Activated naive CD8-positive, alpha-beta T cell treated with anti-CD3 and anti-CD28 coated beads, Interleukin-2, amount 10 ng/mL, durations not matched to agents 7 days and 5 days (primary cell): ENCODE measurements at regions not wholly inside any gene's neighbourhood (a gene's known extent, or its start where the extent isn't known, plus 50 kb on each side); places are given as distances from the start of the nearest gene placed in this dataset.

Experiments used
- ATAC-seq: fragments of 150-1000 bp; cut with Tn5 transposase; one replicate; pipeline ENCODE4 v1.10.0; 2021; ENCODE audit warnings: low read depth, moderate library complexity
- POLR2A ChIA-PET: fragments of 350-600 bp; sonication (Branson Sonifier 250); formaldehyde crosslinking; loops from one replicate; lab custom pipeline; 2021; ENCODE audit warnings: antibody characterized with exemption; lab: Charles Lee
- DNase-seq: peaks from one replicate; pipeline ENCODE4 v3.0.0; 2021
- H3K27ac Mint-ChIP-seq: one replicate; pipeline ENCODE4 v1.8.0; 2022; ENCODE audit warnings: mild to moderate bottlenecking, mixed read lengths
- H3K27me3 Mint-ChIP-seq: one replicate; pipeline ENCODE4 v1.8.0; 2022; ENCODE audit warnings: mild to moderate bottlenecking, moderate library complexity, mixed read lengths
- H3K36me3 Mint-ChIP-seq: one replicate; pipeline ENCODE4 v1.8.0; 2021; ENCODE audit warnings: mild to moderate bottlenecking, mixed read lengths
- H3K4me1 Mint-ChIP-seq: one replicate; pipeline ENCODE4 v1.8.0; 2021; ENCODE audit warnings: mixed read lengths
- H3K4me3 Mint-ChIP-seq: one replicate; pipeline ENCODE4 v1.8.0; 2022; ENCODE audit warnings: mild to moderate bottlenecking, moderate library complexity, mixed read lengths
- H3K9me3 Mint-ChIP-seq: one replicate; pipeline ENCODE4 v1.8.0; 2021; ENCODE audit warnings: mixed read lengths

DNA sequence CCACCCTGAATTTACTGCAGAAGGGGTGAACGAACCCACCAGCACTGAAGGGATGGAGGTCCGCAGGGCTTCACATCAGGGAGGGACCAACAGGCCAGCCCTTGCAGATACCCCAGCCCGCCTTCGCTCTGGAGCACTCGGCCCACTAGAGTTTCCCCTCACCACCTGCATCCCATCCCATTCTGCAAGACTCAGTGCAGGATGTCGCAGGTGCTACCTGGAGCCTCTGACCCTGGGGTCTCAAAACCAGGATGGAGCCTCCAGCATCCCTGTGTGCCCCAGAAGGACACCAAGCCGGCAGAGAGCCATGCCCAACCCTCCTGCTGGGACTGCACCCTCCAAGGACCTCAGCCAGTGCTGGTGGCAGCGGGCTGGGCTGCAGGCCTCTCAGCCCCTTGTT is 57.6 kb upstream of the ADRA2C start:
- POLR2A ChIA-PET = no interaction called here
- DNase-seq (no peak), ATAC-seq (no peak)
- Mint-ChIP-seq H3K36me3 (no peaks in the 10 kb centered on the region), H3K4me1 (no peaks in the 10 kb centered on the region), H3K27me3 (peaks cover 3% of the 10 kb centered on the region), H3K4me3 (no peak overlapping the region), H3K9me3 (no peaks in the 10 kb centered on the region), H3K27ac (no peak overlapping the region)

DNA sequence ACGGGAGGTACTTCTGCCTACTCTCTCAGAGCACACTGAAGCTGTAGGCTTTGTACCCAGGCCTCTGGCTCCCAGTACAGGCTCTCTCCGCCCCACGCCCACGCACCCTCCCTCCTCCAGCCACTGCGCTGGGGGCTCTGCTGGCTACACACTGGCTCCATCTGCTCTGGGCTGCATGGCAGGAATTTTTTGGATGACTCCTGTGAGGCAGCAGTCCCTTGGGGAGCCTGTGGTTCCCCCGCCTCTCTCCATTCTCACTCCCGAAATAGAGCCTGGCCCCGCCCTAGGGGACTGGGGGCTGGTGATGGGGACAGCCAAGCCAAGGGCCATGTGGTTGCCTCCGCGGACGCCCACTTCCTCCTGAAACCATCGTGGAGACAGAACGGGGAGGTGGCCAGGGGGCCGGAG is 58.1 kb upstream of the ADRA2C start:
- Mint-ChIP-seq H3K4me3 (no peak overlapping the region), H3K36me3 (no peaks in the 10 kb centered on the region), H3K27ac (no peak overlapping the region), H3K27me3 (peaks cover 3% of the 10 kb centered on the region), H3K4me1 (no peaks in the 10 kb centered on the region), H3K9me3 (no peaks in the 10 kb centered on the region)
- POLR2A ChIA-PET = interaction anchor here (0.5 kb wide), 1 partner anchor 1408 kb away, joined by 4 read pairs; no protein-coding TSS in a partner anchor
- DNase-seq = no peak
- no peak for ATAC-seq

DNA sequence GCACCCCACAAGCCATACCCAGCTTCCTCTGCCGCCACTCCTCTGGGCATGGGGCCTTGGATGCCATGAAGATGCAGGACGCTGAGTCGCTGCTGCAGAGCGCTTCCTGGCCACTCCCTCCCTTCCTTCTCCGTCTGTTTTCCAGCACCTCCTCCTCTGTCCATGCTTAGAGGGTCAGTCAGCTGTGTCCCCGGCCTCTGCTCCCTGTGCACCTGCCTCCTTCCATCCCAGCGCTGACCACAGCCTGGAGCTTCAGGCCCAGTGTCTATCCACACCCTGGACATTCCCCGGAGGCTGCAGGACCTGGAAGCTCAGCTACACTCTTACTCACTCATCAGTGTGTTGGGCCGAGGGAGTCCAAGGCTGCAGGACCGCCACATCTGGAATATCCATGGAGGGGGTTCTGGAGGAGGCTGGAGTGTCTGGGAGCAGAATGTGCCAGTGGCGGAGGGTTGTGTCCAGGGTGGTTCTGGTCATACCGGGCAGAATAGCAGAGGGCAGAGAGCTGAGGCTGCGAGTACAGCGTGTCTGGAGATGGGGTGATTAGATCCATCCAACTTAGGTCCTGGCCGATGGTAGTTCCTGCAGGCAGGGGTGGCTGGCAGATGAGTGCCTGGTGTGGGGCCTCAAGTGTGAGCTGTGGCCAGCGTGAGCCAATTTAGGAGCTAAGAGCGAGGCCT is 58.6 kb upstream of the ADRA2C start:
- no peak for ATAC-seq
- no peak overlapping the region for H3K4me3 Mint-ChIP-seq
- H3K27me3 Mint-ChIP-seq = peaks cover 3% of the 10 kb centered on the region
- H3K27ac Mint-ChIP-seq = no peak overlapping the region
- DNase-seq = no peak
- H3K36me3 Mint-ChIP-seq = no peaks in the 10 kb centered on the region
- POLR2A ChIA-PET = interaction anchor here (0.5 kb wide), 1 partner anchor 1409 kb away, joined by 4 read pairs; no protein-coding TSS in a partner anchor
- no peaks in the 10 kb centered on the region for H3K4me1 Mint-ChIP-seq
- no peaks in the 10 kb centered on the region for H3K9me3 Mint-ChIP-seq

- no peaks in the 10 kb centered on the region for H3K36me3 Mint-ChIP-seq
- H3K4me1 Mint-ChIP-seq = no peaks in the 10 kb centered on the region
- no peak overlapping the region for H3K4me3 Mint-ChIP-seq
- H3K27me3 Mint-ChIP-seq = peaks cover 3% of the 10 kb centered on the region
- ATAC-seq (no peak), DNase-seq (no peak)
- H3K27ac Mint-ChIP-seq = no peak overlapping the region
- POLR2A ChIA-PET = no interaction called here
- no peaks in the 10 kb centered on the region for H3K9me3 Mint-ChIP-seq
Measured at GRCh38 chr4:3706565-3707422, 59.4 kb upstream of the ADRA2C start.

DNA sequence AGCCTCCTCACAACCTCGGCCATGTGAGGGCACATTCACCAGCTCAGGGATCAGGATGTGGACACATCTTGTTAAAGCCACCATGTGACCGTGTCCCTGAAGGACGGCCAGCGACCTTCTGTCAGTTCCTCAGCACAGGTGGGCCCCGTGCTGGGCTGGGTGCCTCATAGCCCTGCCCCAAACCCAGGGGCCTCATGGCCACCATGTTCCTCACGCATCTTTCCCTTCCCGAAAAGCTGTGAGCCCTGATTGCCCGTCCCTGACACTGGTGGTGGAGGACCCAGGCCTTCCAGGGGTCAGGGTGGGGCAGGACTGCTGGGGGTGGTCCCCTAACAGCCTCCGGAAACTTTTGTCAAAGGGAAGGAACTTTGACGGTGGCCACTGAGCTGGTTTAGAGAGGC is 60.1 kb upstream of the ADRA2C start:
- H3K4me3 Mint-ChIP-seq = no peak overlapping the region
- H3K4me1 Mint-ChIP-seq = no peaks in the 10 kb centered on the region

DNA sequence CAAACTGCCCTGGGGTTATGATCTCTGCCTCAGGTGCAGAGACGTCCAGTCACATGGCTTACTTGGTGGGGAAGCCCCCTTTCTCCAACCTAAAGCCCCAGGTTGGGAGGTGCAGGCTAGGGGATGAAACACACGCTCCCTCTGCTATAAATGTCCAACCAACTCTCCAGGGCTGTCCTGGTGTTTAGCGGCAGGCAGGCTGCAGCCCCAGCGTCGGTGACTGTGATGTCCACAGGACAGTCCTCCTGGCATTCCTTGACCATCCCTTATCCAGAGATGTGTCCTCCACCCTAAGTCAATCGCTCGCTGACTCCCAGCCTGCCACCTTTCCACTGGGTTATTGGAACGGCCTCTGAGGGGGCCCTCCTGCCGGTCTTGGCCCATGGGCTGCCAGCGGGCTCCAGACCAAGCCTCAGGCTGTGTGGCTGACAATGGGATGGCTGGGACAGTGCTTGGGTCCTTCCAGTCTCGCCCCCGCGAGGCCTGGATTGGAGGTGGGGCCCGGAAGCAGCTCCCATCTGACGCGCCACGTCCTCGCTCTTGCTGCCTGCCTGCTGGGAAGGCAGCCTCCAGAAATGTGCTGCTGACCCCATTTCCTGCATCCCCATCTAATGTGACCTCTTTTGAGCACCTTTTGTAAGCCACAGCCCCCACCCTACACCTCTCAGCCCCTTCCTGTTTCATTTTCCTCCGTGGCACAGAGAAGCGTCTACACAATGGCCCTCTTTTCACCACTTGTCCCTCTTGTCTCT is 60.8 kb upstream of the ADRA2C start:
- Mint-ChIP-seq H3K27me3 (peaks cover 3% of the 10 kb centered on the region), H3K27ac (no peak overlapping the region), H3K4me1 (no peaks in the 10 kb centered on the region), H3K4me3 (no peak overlapping the region), H3K9me3 (no peaks in the 10 kb centered on the region), H3K36me3 (no peaks in the 10 kb centered on the region)
- no peak for ATAC-seq
- no peak for DNase-seq
- POLR2A ChIA-PET = no interaction called here

More for the DNA sequence above, 60.1 kb upstream of the ADRA2C start:
- H3K27me3 Mint-ChIP-seq = peaks cover 3% of the 10 kb centered on the region
- H3K36me3 Mint-ChIP-seq = no peaks in the 10 kb centered on the region
- H3K9me3 Mint-ChIP-seq = no peaks in the 10 kb centered on the region
- DNase-seq (no peak), ATAC-seq (no peak)
- POLR2A ChIA-PET = no interaction called here
- H3K27ac Mint-ChIP-seq = no peak overlapping the region

- Mint-ChIP-seq H3K36me3 (no peaks in the 10 kb centered on the region), H3K27ac (no peak overlapping the region), H3K9me3 (no peaks in the 10 kb centered on the region), H3K4me1 (no peaks in the 10 kb centered on the region), H3K27me3 (peaks cover 3% of the 10 kb centered on the region), H3K4me3 (no peak overlapping the region)
- no peak for ATAC-seq
- no peak for DNase-seq
- POLR2A ChIA-PET = no interaction called here
Measured at GRCh38 chr4:3704669-3705068, 61.5 kb upstream of the ADRA2C start.

DNA sequence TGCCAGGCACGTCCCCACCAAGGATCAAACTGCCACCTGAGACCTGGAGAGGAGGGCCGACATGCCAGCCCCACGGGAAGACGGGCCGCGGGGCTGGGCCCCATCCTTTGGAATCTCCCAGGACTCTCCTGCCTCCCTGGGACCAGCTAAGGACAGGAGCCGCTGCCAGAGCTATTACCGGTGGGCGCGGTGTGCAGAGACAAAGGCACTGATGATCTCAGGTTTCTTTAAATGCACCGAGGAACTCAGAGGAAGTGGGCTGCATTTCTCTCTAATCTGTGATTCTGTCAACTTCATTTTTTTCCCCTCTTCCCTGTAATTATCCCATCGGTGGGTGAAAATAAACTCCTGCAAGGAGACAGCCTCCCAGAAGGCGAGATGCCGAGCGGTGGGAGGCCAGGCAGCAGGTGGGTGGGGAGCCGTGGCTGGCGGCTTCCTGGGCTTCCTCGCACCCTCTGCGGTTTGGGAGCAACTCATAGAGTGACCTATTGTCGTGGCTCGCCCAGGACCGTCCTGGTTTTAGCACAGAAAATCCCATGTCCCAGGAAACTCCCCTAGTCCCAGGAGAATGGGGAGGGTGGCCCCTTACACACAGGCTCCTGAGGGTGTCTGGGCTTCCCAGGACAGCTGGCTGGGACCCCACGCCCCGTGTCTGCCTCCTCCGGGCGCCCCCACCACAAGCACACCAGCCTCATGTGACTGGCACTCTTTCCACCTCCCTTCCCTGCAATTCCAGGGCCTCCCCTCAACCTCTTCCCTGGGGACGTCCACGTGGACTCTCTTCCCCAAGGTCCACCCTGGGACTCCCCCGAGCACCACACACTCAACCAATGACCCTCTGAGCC is 62.3 kb upstream of the ADRA2C start:
- ATAC-seq (no peak), DNase-seq (no peak)
- Mint-ChIP-seq H3K27ac (no peak overlapping the region), H3K4me3 (no peak overlapping the region), H3K36me3 (no peaks in the 10 kb centered on the region), H3K9me3 (no peaks in the 10 kb centered on the region), H3K27me3 (peaks cover 3% of the 10 kb centered on the region), H3K4me1 (no peaks in the 10 kb centered on the region)
- POLR2A ChIA-PET = no interaction called here

DNA sequence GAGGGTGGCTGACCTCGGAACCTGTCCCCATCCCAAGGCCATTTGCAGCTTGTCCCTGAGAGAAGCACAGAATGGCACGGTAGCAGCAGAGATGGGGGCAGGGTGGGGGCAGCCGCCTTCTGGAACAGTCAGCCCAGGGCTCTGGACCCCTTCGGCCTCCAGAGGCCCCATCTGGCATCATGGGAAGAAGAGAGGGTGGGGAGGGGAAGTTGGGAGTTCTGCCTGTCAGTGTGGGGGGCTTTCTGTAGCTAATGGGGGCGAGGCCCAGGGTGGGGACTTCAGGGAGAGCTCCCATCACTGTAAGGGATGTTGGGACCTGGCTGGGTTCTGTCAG is 62.9 kb upstream of the ADRA2C start:
- no peak overlapping the region for H3K4me3 Mint-ChIP-seq
- no peak overlapping the region for H3K27ac Mint-ChIP-seq
- H3K27me3 Mint-ChIP-seq = peaks cover 5% of the 10 kb centered on the region
- DNase-seq = no peak
- peaks cover 4% of the 10 kb centered on the region for H3K9me3 Mint-ChIP-seq
- no peak for ATAC-seq
- no peaks in the 10 kb centered on the region for H3K36me3 Mint-ChIP-seq
- POLR2A ChIA-PET = no interaction called here
- no peaks in the 10 kb centered on the region for H3K4me1 Mint-ChIP-seq

- Mint-ChIP-seq H3K27ac (no peak overlapping the region), H3K4me3 (no peak overlapping the region), H3K9me3 (peaks cover 6% of the 10 kb centered on the region), H3K36me3 (no peaks in the 10 kb centered on the region), H3K27me3 (peaks cover 5% of the 10 kb centered on the region), H3K4me1 (no peaks in the 10 kb centered on the region)
- no peak for DNase-seq
- ATAC-seq = no peak
- POLR2A ChIA-PET = no interaction called here
Measured at GRCh38 chr4:3702561-3703221, 63.5 kb upstream of the ADRA2C start.

- Mint-ChIP-seq H3K4me1 (no peaks in the 10 kb centered on the region), H3K9me3 (peaks cover 11% of the 10 kb centered on the region), H3K27ac (no peak overlapping the region), H3K27me3 (peaks cover 8% of the 10 kb centered on the region), H3K36me3 (peaks cover 1% of the 10 kb centered on the region), H3K4me3 (no peak overlapping the region)
- POLR2A ChIA-PET = interaction anchor here (0.5 kb wide), 1 partner anchor 352 kb away, joined by 4 read pairs; no protein-coding TSS in a partner anchor
- DNase-seq (no peak), ATAC-seq (no peak)
Measured at GRCh38 chr4:3701736-3702560, 64.2 kb upstream of the ADRA2C start.

GRCh38 chr4:3701271-3701734 is 64.9 kb upstream of the ADRA2C start:
- POLR2A ChIA-PET = no interaction called here
- H3K36me3 Mint-ChIP-seq = peaks cover 1% of the 10 kb centered on the region
- H3K27ac Mint-ChIP-seq = no peak overlapping the region
- peaks cover 12% of the 10 kb centered on the region for H3K9me3 Mint-ChIP-seq
- no peak overlapping the region for H3K4me3 Mint-ChIP-seq
- peaks cover 9% of the 10 kb centered on the region for H3K27me3 Mint-ChIP-seq
- no peaks in the 10 kb centered on the region for H3K4me1 Mint-ChIP-seq
- DNase-seq (no peak), ATAC-seq (no peak)
